GM21576 (cell line): ENCODE measurements at regions not wholly inside any gene's neighbourhood (a gene's known extent, or its start where the extent isn't known, plus 50 kb on each side); places are given as distances from the start of the nearest gene placed in this dataset.
"Not testable (repeated sequence)": the region's sequence is repeated elsewhere in the genome, so short reads cannot be mapped to it uniquely, and the experiment has no call there.

Experiments used
- ATAC-seq: cut with Tn5 transposase; IDR thresholded peaks from one replicate; pipeline ENCODE4 v1.9.1; 2021; ENCODE audit warnings: mild to moderate bottlenecking, moderate library complexity; ENCODE audit not compliant: unreplicated experiment

DNA sequence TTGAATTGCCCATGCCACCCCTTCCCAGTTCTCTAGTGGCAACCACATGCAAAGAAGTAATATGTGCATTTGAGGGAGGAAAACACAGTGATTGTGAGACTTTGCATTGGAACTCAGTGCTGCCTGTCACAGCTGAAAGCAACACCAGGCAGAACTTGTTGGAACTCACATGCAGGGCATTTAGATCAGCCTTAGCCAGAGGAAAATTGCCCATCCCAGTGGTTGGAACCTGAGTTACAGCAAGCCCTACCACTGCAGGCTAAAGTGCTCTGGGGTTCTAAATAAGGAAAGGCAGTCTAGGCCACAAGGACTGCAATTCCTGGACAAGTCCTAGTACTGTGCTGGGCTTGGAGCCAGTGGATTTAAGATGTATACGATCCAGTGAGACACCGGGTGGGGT is 245.3 kb upstream of the UFL1 start:
- no peak for ATAC-seq

DNA sequence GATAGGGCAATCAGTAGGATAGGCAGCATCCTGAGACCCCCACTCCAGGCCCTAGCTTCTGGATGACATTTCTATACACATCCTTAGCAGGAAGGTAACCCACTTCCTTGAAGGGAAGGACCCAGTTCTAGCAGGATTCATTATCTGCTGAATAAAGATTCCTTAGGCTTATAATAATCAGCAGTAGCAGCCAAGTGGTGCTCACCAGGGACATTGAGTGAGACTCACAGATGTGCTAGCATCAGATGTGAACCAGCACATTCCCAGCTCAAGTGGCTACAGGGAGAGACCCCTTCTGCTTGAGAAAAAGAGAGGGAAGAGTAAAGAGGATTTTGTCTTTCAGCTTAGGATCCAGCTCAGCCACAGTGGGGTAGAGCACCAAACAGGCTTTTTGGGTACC is 244.8 kb upstream of the UFL1 start:
- ATAC-seq, result no peak

DNA sequence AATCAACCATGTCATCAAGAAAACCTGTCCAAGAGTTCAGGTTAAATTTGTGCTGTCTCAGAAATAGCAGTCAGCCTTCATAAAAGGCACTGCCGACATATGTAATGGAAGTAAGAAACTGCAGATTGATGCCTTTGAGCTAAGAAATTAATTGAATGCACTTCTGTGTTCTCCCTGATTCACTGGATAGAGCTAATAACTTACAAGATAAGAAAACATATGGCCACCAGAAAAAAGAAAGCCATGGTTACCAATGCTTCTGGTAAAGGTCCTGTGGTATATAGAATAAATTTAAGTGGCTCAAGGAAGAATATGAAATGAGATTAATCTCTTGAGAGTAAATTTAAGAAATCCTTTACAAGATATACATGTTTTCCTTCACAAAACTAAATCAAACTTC is 242.5 kb upstream of the UFL1 start:
- ATAC-seq, result no peak

DNA sequence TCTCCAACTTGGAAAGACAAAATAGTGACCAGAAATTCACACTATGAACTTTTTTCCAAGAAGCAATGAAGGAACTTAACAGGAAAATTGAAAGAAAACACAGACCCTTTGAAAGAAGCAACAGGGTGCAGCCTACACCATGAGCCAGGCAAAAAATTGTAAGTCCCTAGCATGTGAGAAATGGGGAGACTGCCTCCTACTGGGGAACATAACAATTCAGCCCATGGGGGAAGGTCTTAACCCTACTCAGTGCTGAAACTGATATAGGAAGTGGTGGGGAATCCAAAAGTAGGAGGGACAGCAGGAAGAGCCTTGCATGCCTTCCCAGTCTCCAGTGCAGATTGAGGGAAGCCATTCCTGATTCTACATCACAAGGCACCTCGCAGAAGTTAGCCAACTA is 235.1 kb upstream of the UFL1 start:
- ATAC-seq, result no peak

DNA sequence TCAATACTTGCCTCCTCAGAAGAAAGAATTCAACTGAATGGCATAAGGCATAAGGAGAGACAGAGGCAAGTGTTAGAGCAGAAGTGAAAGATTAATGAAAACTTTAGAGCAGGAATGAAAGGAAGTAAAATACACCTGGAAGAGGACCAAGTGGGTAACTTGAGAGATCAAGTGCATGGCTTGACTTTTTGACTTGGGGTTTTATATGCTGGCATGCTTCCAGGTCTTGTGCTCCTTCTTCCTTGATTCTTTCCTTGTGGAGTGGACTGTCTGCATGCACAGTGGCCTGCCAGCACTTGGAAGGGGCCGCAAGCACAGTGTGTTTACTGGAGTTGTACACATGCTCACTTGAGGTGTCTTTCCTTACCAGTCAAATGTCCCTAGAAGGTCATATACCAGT is 222.1 kb upstream of the UFL1 start:
- ATAC-seq, result no peak

DNA sequence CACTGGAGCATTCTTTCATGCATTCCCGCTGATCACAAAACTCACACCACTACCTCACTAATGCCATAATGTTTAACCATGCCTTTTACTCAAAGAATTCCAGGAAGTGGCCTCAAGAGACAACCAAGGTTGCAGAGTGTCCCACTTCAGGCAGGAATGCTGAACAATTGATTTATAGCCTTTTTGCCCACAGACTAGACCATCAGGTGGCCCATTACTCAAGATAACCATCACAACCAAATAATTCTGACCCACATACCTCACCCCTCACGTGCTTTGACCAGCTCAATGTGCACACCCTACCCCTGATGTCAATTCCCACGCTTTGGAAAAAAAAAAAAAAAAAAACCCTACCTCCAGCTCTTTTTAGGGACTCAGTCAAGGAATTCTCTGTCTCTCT is 220.6 kb upstream of the UFL1 start:
- no peak for ATAC-seq

DNA sequence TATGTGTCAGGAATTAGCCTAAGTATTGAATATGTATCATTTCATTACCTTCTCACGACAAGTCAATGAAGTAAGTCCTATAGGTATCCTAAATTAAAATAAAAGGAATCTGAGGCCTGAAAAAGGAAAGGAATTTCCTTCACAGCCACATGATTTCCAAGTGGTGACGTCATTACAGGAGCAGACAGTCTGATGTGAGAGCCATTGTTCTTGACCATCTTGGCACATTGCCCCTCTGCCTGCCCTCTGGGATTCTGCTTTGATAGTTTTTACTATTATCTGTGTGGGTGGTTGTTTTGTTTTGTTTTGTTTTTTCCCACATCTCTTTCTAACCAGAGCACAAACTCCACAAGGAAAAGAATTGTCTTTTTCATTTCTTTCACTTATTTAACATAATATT is 219.8 kb upstream of the UFL1 start:
- ATAC-seq, result no peak

DNA sequence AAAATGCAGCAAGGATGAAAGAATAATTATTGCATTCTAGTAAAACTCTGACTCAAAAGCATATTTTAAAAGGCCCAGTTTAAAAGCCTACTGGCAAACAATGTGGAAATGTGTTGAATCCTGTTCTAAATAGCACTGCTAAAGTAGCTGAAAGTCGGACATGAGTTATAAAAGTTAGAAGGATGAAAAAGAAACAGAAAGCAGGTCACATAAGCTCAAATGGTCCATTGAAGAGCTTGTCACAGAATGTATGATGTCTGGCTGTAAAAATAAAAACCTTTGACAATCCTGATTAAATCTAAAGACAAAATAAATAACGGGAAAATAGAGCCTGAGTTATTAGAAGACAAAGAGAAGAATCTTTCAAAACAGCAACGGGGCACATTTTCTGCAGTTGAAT is 218.6 kb upstream of the UFL1 start:
- ATAC-seq, result no peak

DNA sequence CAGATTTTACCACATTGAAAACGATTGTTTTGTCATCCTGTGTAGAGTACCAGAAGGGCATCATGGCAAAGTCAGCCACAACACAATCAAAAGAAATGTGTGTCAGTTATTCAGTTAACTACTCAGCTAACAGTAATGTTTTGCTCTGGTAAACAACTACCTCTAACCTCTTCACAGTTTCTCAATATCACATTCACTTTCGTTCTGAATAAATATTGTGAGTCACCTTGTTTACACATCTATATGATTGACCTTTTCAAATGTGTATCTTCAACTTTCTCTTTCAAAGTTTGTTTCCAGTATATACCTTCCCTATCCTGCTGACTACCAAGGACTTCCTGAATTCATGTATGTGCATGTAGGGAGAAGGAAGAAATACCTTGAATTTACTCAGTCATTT is 216.6 kb upstream of the UFL1 start:
- ATAC-seq, result peak; percentile 98

DNA sequence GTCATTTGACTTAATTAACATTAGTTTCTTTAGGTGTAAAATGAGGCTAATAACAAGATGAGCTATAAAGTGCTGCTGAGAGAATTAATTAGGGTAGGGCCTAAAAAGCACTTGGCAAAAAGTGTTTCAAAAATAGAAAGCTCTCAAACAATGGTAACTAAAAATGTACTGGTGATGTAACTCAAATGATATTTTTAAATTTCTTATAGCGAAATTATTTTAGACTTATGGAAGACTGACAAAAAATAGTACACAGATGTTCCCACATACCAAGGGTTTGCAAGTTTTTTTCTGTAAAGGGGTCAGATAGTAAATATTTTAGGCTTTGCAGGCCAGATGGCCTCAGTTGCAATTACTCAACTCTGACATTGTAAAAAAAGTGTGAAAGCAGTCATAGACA is 190.7 kb upstream of the UFL1 start:
- no peak for ATAC-seq

DNA sequence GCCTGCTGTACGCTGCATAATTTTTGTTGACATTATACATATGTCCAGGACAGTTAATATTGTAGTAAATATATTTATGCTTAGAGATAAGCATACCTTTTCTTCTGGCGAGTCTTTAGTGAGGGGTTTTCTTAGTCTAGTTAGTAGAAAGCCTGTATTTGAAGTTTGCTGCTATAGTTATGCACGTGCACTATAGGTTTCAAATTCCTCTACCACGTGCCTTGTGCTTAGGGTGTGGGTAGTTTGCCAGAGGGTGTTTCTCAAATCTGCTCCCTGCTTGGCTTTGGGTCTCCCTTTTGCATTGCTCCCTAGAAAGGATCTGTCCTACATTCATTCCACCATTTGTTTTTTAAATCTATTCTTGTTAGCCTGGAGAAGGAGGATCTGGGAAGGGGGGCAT is 181.4 kb upstream of the UFL1 start:
- ATAC-seq, result no peak

DNA sequence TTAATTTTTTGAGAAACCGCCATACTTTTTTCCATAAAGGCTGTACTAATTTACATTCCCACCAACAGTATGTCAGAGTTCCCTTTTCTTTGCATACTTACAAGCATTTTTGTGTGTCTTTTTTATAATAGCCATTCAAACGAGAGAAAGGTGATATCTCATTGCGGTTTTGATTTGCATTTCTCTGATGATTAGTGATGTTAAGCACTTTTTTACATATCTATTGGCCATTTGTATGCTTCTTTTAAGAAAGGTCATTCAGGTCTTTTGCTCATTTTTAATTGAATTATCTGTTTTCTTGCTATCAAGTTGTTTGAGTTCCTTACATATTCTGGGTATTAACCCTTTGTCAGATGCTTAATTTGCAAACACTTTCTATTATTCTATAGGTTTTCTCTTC is 176.1 kb upstream of the UFL1 start:
- no peak for ATAC-seq

DNA sequence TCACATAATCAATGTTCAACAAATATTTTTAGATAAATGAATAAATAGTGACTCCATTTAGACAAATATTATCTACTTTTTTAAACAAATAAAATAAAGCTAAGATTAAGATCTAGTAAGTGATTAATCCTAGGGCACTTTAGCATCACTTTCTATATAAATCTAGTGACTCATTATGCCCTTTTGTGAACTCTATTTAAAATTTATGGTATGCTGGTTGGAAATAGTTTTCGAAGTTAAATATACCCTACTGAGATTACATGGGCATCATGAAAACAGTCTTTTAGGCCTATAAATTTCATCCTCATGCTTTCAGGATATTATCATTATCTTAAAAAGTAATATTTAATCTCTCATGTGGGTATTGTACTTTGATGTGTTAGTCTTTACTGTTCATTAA is 140.4 kb upstream of the UFL1 start:
- ATAC-seq, result no peak

DNA sequence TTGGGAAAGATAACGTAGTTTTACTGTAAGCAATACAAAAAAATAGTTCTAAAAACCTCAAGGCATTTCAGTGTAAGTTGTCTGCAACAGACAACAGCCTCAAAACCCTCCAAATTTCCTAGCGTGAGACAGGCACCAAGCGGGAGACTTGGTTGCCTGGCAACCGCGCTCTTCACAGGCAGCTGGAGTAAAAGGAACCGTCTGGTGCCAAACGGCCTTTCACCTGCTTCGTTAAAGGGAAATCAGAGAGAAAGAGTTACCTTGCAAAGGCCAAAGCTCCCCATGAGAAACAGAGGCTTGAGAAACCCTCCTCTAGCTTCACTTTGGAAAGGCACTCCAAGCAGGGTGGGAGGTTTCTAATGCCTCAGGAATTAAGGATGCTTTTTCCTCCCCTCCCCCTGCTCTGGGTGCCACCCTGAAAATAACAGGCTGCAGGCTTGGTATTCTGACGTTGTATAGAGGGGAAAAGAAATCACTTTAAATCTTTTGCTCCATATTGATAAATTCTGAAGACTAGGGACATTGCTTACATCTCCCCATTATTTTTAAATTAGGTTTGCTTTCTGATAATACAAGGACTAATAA is 129.7 kb upstream of the UFL1 start:
- ATAC-seq, result no peak

DNA sequence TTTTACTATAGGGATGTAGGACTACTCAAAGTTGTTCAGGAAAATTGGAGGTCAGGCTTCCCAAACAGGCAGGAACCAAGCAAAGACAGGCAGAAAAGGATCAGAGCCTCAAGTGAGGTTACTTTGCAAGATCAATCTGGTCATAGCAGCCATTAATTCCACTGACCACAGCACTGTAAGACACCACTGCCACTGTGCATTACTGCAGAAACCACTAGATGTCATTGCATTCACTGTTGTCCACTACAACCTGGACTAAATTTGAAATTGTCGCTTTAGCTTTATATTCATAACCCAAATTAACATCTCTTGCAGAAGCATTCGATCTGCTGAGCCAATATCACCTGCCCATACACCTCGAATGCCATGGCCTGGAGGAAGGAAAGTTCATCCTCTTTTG is 126.9 kb upstream of the UFL1 start:
- ATAC-seq, result no peak

DNA sequence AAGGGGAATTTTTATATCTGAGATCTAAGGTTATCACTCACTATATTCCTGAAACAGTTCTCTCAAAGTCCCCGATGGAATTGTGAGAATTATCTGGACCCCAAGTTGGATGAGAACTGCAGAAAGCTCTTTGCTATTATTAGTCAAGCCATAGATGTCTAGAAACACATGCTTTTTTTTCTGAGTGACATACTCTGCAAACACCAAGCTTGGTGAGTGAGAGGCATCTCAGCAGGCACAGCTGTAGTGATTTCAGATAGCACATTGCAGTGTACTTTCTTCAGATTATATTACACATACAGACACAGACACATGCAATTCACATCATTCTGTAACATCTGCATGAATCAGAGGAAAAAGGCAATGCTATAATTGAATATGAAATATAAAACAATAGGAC is 111.1 kb upstream of the UFL1 start:
- no peak for ATAC-seq

DNA sequence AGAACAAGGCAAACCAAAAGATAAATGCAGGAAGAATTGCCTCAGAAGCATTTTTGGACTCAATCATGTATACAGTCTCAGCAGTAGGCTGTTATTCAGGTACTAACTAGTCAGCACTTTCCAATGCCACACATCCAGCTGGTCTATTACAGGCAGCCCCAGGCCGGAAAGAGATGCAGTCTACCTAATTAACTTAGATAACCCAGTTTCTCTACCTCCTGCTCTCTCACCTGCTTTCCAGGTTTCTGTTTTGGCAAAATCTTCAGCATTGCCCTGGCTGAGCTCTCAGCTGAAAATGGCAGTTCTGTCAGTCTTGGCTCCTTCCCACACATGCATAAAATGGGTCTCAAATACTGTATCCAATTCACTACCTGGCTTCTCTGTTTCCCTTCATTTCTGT is 101.3 kb upstream of the UFL1 start:
- no peak for ATAC-seq

DNA sequence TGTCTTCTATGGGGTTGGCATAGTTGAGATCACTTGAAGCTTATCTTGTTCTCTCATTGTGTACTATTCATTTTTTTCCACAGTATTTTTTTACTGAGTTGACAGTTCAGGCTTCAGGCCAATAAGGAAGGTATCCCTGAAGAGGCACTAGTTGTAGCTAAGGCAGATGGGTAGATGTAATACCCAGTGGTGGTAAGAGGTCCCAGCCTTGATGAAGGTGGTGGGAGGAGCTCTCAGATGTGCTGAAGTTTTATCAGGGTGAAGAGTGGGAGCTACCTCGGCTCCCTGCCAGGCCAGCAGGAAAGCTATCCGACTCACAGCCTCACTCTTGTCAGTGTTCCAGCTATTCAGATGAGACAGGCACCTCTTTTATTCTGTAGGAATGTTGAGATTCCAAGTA is 87.7 kb upstream of the UFL1 start:
- no peak for ATAC-seq

DNA sequence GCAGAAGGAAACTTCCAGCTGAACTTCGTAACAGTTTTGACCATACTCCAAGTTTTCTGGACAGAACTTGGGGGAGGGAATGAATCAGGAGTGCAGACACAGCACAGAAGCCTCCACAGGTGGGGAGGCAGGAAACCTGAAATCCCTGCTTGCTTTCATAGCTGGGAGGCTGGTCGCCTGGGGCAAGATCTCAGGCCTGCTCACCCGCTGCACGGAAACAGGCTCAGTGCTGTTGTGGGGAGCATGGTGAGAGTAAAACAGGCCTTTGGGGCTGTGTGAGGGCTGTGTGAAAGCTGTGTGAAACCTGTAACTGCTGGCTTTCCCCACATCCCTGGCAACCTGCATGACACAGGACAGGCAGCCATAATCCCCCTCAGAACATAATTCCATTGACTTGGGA is 85.2 kb upstream of the UFL1 start:
- no peak for ATAC-seq

DNA sequence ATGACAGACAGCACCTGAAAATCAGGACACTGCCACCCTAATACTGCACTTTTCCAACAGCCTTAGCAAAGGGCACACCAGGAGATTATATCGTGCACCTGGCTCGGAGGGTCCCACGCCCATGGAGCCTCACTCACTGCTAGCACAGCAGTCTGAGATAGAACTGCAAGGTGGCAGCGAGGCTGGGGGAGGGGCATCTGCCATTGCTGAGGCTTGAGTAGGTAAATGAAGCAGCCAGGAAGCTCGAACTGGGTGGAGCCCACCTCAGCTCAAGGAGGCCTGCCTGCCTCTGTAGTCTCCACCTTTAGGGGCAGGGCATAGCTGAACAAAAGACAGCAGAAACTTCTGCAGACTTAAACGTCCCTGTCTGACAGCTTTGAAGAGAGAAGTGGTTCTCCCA is 84.4 kb upstream of the UFL1 start:
- ATAC-seq, result not testable (repeated sequence)

DNA sequence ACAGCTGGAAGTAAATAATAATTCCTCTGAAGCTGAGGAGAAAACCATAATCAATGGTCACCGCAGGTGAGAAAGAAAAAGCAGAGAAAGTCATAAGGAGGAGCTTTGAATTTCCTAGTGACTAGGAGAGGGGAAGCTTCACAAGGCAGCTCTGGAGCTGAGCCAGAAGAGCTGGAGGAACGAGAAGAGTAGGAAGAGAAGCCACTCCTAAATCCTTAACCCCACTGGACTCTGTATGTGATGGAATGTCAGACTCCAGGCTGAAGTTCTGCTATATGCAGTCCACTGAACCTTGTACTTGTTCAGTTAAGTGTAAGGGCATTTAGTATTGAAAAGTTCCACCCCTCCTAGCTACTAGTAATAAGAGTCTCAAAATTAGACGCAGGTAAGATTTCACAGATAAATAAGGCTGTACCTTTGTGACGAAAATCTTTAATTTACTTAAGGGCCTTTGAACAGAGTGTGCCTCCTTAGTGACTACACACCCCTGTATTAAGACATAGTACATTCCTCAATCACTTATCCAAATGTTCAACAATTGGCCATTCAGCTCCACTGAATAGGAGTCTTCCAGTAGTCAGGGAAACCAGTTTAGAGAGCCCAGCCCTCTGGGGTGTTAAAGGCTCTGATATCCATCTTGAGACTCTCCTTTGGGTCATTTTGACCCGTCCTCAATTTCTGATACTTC is 71.4 kb upstream of the UFL1 start:
- ATAC-seq, result no peak

DNA sequence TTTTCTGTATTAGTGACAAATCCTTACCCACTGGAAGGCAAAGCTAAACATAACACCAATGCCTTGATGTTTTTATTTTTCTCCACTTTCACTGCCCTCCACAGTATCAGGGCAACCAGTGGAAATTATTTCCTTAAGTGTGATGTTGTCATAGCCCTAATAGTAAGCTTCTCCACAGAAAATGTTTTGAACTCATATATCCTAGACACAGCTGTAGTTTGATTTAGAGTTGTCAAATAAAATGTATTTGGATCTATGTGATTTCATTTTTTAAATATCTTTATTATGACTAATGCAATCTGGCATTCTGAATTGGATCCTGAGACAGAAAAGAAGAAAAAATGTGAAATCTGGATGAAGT is 70.9 kb upstream of the UFL1 start:
- ATAC-seq, result no peak

DNA sequence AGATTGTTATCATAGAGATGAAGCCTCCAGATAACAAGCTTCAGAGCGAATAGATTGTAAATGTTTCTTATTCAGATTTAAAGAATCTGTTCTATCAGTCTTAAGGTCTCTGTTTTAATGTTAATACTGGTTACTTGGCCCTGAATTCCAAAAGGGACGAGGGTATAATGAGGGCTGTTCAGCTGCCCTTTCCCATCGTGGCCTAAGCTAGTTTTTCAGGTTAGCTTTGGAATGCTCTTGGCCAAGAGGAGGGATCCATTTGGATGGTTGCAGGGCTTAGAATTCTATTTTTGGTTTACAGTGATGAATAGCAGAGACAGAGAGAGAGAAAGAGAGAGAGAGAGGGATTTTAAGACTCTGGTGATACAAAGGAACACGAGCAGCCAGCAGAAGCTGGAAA is 62.8 kb upstream of the UFL1 start:
- no peak for ATAC-seq
